ENCODE measurements at regions not wholly inside any gene's neighbourhood (a gene's known extent, or its start where the extent isn't known, plus 50 kb on each side); places are given as distances from the start of the nearest gene placed in this dataset.

DNA sequence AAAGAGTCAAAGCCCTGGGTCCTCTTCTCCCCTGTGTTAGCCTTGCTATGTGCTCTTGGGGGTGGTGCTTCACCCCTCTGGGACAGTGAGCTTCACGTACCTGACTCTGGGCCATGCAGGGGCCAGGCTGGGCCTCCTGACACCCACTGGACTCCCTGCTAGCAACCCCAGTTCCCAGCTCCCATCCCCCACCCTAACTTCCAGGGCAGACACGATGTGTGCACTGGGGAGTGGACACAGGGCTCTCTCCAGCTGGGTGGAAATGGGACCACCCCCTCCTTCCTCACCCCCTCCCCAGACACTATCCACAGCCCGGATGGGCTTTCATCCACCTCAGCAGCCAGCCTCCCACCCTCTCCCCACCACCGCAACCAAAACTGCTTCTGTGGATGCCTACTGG, 113.0 kb upstream of the ZNF479 start:
- TF ChIP-seq, protein P1, sequence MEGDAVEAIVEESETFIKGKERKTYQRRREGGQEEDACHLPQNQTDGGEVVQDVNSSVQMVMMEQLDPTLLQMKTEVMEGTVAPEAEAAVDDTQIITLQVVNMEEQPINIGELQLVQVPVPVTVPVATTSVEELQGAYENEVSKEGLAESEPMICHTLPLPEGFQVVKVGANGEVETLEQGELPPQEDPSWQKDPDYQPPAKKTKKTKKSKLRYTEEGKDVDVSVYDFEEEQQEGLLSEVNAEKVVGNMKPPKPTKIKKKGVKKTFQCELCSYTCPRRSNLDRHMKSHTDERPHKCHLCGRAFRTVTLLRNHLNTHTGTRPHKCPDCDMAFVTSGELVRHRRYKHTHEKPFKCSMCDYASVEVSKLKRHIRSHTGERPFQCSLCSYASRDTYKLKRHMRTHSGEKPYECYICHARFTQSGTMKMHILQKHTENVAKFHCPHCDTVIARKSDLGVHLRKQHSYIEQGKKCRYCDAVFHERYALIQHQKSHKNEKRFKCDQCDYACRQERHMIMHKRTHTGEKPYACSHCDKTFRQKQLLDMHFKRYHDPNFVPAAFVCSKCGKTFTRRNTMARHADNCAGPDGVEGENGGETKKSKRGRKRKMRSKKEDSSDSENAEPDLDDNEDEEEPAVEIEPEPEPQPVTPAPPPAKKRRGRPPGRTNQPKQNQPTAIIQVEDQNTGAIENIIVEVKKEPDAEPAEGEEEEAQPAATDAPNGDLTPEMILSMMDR (IDR thresholded peaks at IDR 0.05; ENCODE audit: unreplicated experiment in 3 of 3), result no peak
- no peaks in the 10 kb centered on the region for H3K4me1 Mint-ChIP-seq
- peaks cover 58% of the 10 kb centered on the region for H3K9me3 Mint-ChIP-seq
- no peaks in the 10 kb centered on the region for H3K27me3 Mint-ChIP-seq (ENCODE audit: low read depth)
- H3K36me3 Mint-ChIP-seq (ENCODE audit: low read depth), result peaks cover 8% of the 10 kb centered on the region
- no peak overlapping the region for H3K27ac Mint-ChIP-seq
- H3K4me3 Mint-ChIP-seq, result no peak overlapping the region

DNA sequence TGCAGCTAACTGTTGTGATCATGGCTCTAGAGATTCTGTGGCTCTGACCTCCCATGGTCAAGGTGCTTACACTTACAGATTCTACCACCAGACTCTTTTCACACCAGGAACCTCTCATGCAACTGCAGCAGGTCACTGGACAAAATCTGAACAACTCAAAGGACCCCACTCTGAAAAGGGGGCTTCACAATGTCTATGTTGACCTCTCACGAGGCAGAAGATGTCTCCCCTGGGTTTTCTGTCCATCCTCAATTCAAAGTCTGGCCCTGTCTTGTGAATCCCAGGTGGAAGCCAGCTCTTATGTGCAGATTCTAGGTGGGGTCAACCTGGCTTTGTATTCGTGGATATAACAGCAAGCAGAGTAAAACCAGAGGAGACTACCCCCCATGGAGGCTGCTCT, 118.6 kb upstream of the ZNF479 start:
- Mint-ChIP-seq H3K36me3 (ENCODE audit: low read depth) (no peaks in the 10 kb centered on the region), H3K4me1 (no peaks in the 10 kb centered on the region), H3K4me3 (no peak overlapping the region), H3K9me3 (peaks cover 46% of the 10 kb centered on the region), H3K27ac (no peak overlapping the region), H3K27me3 (ENCODE audit: low read depth) (no peaks in the 10 kb centered on the region)
- TF ChIP-seq, protein P1 (IDR thresholded peaks at IDR 0.05; ENCODE audit: unreplicated experiment in 3 of 3), result no peak

DNA sequence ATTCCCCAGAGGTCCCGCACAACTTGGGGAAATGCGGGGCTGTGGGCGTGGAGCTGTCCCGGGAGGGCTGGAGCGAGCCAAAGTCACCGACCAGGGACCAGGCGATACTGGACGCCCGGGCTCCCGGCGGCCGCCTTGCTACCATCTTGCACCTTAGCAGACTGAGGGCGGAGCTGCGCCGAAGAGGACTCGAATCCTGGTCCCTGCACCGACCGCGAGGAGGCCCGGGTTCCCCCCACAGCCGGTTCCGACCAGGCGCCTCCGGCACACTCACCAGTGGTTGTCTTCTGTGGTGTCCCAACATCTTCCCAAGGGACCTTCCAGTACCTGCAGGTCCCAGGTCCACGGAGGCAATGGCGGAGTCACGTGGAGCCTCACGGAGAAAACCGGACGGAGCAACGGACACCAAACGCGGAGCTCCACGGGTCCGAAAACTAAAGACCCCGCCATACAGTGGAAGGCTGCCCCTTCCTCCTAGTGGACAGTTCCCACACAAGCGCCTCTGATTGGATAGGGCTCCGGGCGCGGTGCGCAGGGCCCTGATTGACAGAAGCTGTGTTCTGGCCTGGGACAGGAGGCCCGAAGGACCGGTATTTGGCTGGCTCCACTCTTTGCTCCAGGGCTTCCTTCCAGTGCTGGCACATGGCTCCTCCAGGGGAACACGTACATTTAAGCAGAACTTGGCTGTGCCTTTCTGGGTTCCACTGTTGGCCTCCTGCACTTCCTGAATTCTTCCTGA, 124.6 kb upstream of the ZNF479 start:
- H3K4me1 Mint-ChIP-seq, result no peaks in the 10 kb centered on the region
- no peaks in the 10 kb centered on the region for H3K27me3 Mint-ChIP-seq (ENCODE audit: low read depth)
- H3K27ac Mint-ChIP-seq, result no peak overlapping the region
- H3K4me3 Mint-ChIP-seq, result no peak overlapping the region
- no peaks in the 10 kb centered on the region for H3K36me3 Mint-ChIP-seq (ENCODE audit: low read depth)
- peaks cover 34% of the 10 kb centered on the region for H3K9me3 Mint-ChIP-seq
- TF ChIP-seq, protein P1 (IDR thresholded peaks at IDR 0.05; ENCODE audit: unreplicated experiment in 3 of 3), result no peak

DNA sequence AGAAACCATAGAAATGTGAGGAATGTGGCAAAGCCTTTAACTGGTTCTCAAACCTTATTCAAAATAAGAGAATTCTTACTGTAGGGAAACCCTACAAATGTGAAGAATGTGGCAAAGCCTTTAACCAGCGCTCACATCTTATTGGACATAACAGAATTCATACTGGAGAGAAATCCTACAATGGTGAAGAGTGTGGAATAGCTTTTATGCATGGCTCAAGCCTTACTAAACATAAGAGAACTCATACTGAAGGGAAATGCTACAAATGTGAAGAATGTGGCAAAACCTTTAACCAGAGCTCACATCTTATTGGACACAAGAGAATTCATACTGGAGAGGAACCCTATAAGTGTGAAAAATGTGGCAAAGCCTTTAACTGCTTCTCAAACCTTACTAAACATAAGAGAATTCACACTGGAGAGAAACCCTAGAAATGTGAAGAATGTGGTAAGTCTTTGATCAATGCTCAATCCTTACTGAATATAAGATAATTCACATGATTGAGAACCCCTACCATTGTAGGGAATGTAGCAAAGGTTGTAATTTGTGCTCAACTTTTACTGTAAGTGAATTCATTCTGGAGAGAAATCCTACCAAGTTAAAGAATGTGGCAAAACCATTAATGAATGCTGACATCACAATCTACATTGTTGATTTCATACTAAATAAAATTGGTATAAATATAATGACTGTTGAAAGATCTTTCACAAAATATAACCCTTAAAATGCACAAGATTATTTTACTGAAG, 142.5 kb upstream of the ZNF479 start:
- no peaks in the 10 kb centered on the region for H3K27me3 Mint-ChIP-seq (ENCODE audit: low read depth)
- no peak overlapping the region for H3K4me3 Mint-ChIP-seq
- H3K27ac Mint-ChIP-seq, result no peak overlapping the region
- peaks cover 64% of the 10 kb centered on the region for H3K9me3 Mint-ChIP-seq
- H3K36me3 Mint-ChIP-seq (ENCODE audit: low read depth), result no peaks in the 10 kb centered on the region
- TF ChIP-seq, protein P1 (IDR thresholded peaks at IDR 0.05; ENCODE audit: unreplicated experiment in 3 of 3), result no peak
- H3K4me1 Mint-ChIP-seq, result no peaks in the 10 kb centered on the region

DNA sequence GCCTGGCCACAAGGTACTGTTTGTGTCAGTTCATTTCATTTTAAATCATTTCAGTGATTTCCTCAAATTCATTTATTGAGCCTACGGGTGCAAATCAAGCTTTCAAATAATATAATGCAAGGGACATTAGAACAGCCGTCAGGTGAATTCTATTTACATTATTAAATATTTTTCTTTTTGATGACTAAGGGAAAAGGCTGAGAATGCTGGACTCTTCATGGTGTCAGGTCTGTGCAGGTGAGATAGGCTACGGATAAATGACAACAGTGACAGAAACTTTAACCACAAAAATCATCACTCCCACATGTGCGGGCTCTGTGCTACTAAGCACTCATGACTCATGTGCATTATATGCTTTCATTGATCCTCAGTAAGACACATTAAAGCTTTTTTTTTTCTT, 149.2 kb upstream of the ZNF716 start:
- Mint-ChIP-seq H3K36me3 (ENCODE audit: low read depth) (peaks cover 5% of the 10 kb centered on the region), H3K27ac (no peak overlapping the region), H3K4me3 (no peak overlapping the region), H3K4me1 (no peaks in the 10 kb centered on the region), H3K9me3 (peaks cover 42% of the 10 kb centered on the region), H3K27me3 (ENCODE audit: low read depth) (no peaks in the 10 kb centered on the region)
- TF ChIP-seq, protein P1 (IDR thresholded peaks at IDR 0.05; ENCODE audit: unreplicated experiment in 3 of 3), result no peak

Data from nephron (organoid).